AG09309 (cell line): ENCODE measurements at regions not wholly inside any gene's neighbourhood (a gene's known extent, or its start where the extent isn't known, plus 50 kb on each side); places are given as distances from the start of the nearest gene placed in this dataset.

Experiments
- DNase-seq: peaks from one replicate; pipeline ENCODE4 v3.0.0-alpha.2; 2010; ENCODE audit warnings: low read depth
- H3K4me3 ChIP-seq: 2 replicates; pipeline ENCODE4 v1.5.1; 2011; ENCODE audit warnings: mild to moderate bottlenecking, low read depth, low read length, moderate library complexity; ENCODE audit not compliant: control insufficient read depth
- CTCF ChIP-seq: IDR thresholded peaks from 2 replicates; pipeline ENCODE4 v1.5.1; 2011; ENCODE audit warnings: mild to moderate bottlenecking, low read depth, low read length, inconsistent platforms; ENCODE audit not compliant: insufficient read depth, control insufficient read depth; ENCODE audit errors: missing control alignments

DNA sequence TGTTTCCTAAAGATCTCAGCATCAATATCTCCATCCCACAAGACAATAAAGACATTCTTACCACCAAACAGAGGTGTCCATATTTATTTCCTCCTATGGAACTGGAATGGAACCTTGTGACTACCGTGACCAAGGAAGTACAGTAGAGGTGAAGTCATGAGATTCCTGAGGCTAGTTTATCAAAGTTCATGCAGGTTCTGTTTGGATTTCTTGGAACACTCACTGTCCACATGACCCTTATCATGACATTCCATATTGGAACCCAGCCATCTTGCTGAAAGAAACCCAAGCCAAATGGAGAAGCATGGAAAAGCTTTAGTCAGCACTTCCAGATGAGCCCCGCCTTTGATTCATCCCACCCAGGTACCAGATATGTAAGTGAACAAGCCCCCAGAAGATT lies 516.0 kb upstream of the POU3F3 start:
- H3K4me3 ChIP-seq, result no peak overlapping the region
- no peak for DNase-seq
- no peak for TF ChIP-seq CTCF

GRCh38 chr2:104340162-104340561 lies 513.8 kb upstream of the POU3F3 start:
- TF ChIP-seq CTCF, result no peak
- no peak for DNase-seq
- H3K4me3 ChIP-seq, result no peak overlapping the region

DNA sequence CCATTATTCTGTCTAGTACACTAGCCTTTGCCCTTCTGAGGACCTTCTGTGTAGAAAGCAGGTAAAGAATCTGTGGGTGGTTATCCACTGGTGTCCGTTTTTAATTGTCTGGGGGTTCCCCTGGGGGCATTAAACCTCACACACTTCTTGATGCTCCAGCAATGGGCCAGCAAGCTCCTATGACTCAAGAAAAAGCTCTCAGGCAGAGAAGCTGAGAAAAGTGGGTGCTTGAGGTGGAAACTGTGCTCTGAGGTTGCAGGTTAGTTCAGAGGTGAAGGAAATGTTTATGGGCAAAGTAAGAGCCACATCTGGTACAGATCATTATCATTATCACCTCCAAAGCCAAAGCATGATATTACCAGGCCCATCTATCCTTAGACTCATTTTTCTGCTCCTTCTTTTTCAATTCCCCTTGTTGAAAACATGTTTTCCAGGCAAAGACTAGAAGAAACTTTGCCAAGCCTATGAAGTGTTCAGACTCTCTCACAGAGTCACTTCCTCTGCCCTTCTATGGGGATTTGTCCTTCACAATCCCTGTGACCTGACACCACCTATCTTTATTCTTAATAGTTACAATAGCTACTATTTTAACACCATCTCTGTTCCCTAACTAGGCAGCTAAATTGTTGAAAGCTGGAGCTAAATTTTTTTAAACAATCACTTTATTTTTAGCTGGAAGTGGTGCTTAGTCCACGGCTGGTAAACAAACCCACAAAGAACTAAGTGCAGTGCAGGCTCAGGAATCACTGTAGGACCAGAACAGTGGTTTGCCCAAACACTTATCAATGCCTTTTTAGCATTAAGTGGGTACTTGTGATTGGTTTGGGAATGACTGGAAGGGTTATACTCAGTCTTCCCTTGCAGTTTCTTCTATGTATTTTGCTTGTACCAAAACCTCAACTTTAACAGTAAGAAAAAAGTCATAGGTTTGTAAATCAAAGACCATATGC lies 512.8 kb upstream of the POU3F3 start:
- no peak for TF ChIP-seq CTCF
- H3K4me3 ChIP-seq, result no peak overlapping the region
- DNase-seq, result no peak

DNA sequence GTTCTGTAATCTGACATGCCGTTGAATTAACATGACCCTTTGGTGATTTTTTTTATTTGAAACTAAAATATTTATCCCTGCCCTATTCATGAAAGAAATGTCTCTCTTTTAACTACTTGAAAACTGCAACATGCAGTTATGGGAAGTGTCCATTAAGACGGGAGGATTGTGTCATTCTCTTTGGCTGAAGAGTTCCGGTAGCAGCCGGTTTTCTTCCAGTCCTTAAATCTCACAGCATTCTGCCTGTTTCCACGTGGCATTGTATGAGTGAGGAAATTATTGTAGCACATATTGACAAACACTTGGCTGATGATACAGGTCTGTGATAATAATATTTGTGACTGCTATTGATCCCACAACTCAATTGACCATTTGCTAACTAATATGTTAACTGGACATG lies 509.6 kb upstream of the POU3F3 start:
- H3K4me3 ChIP-seq, result no peak overlapping the region
- no peak for TF ChIP-seq CTCF
- no peak for DNase-seq

GRCh38 chr2:104344985-104345384 lies 508.9 kb upstream of the POU3F3 start:
- DNase-seq, result no peak
- no peak overlapping the region for H3K4me3 ChIP-seq
- TF ChIP-seq CTCF, result no peak

GRCh38 chr2:104358122-104358521 lies 495.8 kb upstream of the POU3F3 start:
- TF ChIP-seq CTCF, result no peak
- no peak for DNase-seq
- no peak overlapping the region for H3K4me3 ChIP-seq

GRCh38 chr2:104361414-104361813 lies 492.5 kb upstream of the POU3F3 start:
- H3K4me3 ChIP-seq, result no peak overlapping the region
- DNase-seq, result no peak
- no peak for TF ChIP-seq CTCF
